Gastroesophageal sphincter (tissue), 4 donors: ENCODE measurements at regions not wholly inside any gene's neighbourhood (a gene's known extent, or its start where the extent isn't known, plus 50 kb on each side); places are given as distances from the start of the nearest gene placed in this dataset.

Source experiments
- ATAC-seq: fragments of 150-250 bp; one replicate; pipeline ENCODE4 v1.9.1; 2016; ENCODE audit warnings: mild to moderate bottlenecking, moderate library complexity
- H3K27ac ChIP-seq, 4 donors: fragments of 200-600 bp; sonication (generic) in 3 of 4; 1 replicate in 3 of 4; 2 replicates in 1 of 4; pipeline ENCODE4 v1.5.1; 2016 to 2019
- H3K27me3 ChIP-seq: fragments of 200-600 bp; sonication (generic); one replicate; pipeline ENCODE4 v1.5.1; 2019
- H3K36me3 ChIP-seq, 2 donors: fragments of 200-600 bp; sonication (generic); one replicate each; pipeline ENCODE4 v1.5.1; 2019; ENCODE audit warnings: control low read depth in 1 of 2
- H3K4me1 ChIP-seq, 3 donors: fragments of 200-600 bp; sonication (generic); 1 replicate in 2 of 3; 2 replicates in 1 of 3; pipeline ENCODE4 v1.5.1; 2016 to 2019; ENCODE audit warnings: control low read depth in 2 of 3
- H3K4me3 ChIP-seq, 2 donors: fragments of 200-600 bp; sonication (generic); one replicate each; pipeline ENCODE4 v1.5.1; 2019; ENCODE audit warnings: mild to moderate bottlenecking in 1 of 2, moderate library complexity in 1 of 2
- H3K9me3 ChIP-seq, 3 donors: fragments of 200-600 bp; sonication (generic); one replicate each; pipeline ENCODE4 v1.5.1; 2017 to 2019; ENCODE audit warnings: control low read depth in 2 of 3
- EP300 ChIP-seq: sonication (generic); formaldehyde crosslinking; IDR thresholded peaks from one replicate; pipeline ENCODE4 v1.6.1; 2017; ENCODE audit warnings: antibody characterized with exemption, mild to moderate bottlenecking
- POLR2A ChIP-seq, 2 donors: fragments of 450-650 bp; IDR thresholded peaks; one replicate each; pipeline ENCODE4 v1.6.1; 2017; ENCODE audit warnings: antibody characterized with exemption in 2 of 2, mild to moderate bottlenecking in 2 of 2, moderate library complexity in 1 of 2
- POLR2AphosphoS5 ChIP-seq: sonication (generic); formaldehyde crosslinking; IDR thresholded peaks from one replicate; pipeline ENCODE4 v1.6.1; 2017; ENCODE audit warnings: antibody characterized with exemption
- WGBS, 2 donors: methylation state at CpG; one replicate each; pipeline ENCODE4 v1.1.5; 2018; ENCODE audit warnings: low coverage in 1 of 2; 5-methylcytosine and 5-hydroxymethylcytosine counted together
- TF ChIP-seq, protein P1 (sequence below), 4 experiments: fragments of 200-600 bp in 2 of 4; fragments of 450-650 bp in 2 of 4; sonication (generic) in 1 of 4; IDR thresholded peaks; one replicate each; pipeline ENCODE4 v1.5.1; 2017 to 2019; ENCODE audit warnings: antibody characterized with exemption in 4 of 4, mild to moderate bottlenecking in 2 of 4, moderate library complexity in 2 of 4

DNA sequence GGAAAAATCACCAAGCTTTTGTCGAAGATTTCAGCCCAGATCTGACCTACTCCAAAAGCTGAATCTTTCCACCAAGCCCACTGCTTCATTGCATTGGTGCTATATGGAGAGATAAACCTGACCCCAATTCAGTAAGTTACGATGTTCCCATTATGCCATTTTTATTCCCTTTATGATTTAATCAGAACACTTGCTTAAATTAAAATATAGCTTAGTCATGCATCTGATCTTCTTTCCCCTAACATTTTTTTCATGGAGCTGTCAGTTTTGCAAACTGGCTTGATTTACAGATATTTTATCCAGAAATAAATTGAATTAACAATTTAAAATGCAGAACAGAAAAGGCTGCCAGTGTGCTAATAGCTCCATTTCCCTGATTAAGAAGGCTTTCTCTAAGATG, 503.5 kb upstream of the C1orf87 start:
- H3K27ac ChIP-seq = no peak overlapping the region
- 90 to 92% methylated on average over 2 of the region's 2 CpGs for WGBS, 2 donors
- TF ChIP-seq EP300 = no peak
- TF ChIP-seq POLR2A (IDR thresholded peaks at IDR 0.05) = no peak
- TF ChIP-seq, protein P1, sequence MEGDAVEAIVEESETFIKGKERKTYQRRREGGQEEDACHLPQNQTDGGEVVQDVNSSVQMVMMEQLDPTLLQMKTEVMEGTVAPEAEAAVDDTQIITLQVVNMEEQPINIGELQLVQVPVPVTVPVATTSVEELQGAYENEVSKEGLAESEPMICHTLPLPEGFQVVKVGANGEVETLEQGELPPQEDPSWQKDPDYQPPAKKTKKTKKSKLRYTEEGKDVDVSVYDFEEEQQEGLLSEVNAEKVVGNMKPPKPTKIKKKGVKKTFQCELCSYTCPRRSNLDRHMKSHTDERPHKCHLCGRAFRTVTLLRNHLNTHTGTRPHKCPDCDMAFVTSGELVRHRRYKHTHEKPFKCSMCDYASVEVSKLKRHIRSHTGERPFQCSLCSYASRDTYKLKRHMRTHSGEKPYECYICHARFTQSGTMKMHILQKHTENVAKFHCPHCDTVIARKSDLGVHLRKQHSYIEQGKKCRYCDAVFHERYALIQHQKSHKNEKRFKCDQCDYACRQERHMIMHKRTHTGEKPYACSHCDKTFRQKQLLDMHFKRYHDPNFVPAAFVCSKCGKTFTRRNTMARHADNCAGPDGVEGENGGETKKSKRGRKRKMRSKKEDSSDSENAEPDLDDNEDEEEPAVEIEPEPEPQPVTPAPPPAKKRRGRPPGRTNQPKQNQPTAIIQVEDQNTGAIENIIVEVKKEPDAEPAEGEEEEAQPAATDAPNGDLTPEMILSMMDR (IDR thresholded peaks at IDR 0.05) = no peak
- no peak for TF ChIP-seq POLR2AphosphoS5
- no peak for ATAC-seq
- H3K4me3 ChIP-seq = no peak overlapping the region
- no peaks in the 10 kb centered on the region for H3K27me3 ChIP-seq
- H3K4me1 ChIP-seq = peaks cover 0 to 11% (median 0%) of the 10 kb centered on the region in 3 donors
- no peaks in the 10 kb centered on the region for H3K9me3 ChIP-seq
- no peaks in the 10 kb centered on the region for H3K36me3 ChIP-seq

DNA sequence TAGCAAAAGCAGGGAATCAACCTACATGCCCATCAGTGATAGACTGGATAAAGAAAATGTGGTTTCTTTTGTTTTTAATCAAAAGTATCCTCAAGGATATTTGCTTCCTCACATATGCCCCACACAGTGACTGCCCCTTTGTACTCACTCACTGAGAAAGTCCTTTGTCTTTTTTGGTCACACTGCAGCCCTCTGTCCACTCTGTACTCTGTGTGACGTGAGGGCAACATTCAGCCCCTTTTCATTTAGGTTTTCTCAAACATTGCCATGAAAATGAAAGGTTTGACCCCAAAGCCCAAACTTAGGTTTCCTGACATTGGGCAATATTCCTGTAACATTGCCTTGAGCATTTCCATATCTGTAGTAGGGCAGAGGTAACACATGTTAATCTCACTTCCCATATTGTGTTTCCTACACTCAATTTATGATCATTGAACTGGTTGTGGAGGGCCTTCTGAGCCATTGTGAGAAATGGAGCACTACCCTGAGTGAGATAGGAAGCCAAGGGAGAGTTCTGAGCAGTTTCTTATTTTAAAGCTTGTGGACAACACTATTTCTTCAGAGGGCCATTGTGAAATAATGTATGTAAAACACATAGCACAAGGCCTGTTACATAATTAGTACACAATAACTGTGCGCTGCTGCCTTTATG, 501.9 kb upstream of the C1orf87 start:
- H3K4me3 ChIP-seq = no peak overlapping the region
- peaks cover 0 to 11% (median 0%) of the 10 kb centered on the region in 3 donors for H3K4me1 ChIP-seq
- no peak for ATAC-seq
- TF ChIP-seq, protein P1 (IDR thresholded peaks at IDR 0.05) = no peak
- TF ChIP-seq POLR2AphosphoS5 (no peak), EP300 (no peak), POLR2A (IDR thresholded peaks at IDR 0.05) (no peak)
- H3K27ac ChIP-seq = no peak overlapping the region
- no peaks in the 10 kb centered on the region for H3K9me3 ChIP-seq
- no peaks in the 10 kb centered on the region for H3K36me3 ChIP-seq
- 84 to 100% methylated on average over 2 of the region's 2 CpGs for WGBS, 2 donors
- no peaks in the 10 kb centered on the region for H3K27me3 ChIP-seq

DNA sequence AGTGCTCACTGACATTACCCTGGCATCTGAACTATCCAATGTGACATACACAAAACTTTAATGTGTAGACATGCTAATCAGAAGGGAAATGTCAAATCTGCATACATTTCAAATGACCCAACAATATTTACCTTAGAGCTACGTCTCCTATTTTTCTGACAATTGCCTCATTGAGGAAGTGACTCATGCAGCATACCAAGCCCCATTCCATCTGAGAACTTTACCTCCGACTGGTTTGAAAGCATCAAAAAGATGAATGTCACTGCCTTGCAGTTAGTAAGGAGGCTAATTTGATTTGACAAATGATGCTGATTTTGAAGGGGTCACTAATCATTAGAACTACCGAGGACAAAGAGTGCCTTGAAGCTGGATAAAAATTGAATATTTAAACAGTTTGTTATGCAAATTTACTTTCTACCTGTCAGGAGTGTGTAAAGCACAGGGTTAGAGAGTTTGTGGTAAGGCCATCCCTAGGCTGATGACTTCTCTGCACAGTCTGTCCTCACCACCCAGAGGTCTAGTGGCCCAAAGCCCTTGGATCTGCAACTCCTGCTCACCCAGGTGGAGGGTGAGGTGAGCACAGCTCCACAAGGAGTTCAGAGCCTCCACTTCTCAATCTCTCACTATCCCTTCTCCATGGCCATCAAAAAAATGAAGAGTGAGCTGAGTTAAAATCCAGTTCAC, 500.3 kb upstream of the C1orf87 start:
- TF ChIP-seq EP300 (no peak), POLR2A (IDR thresholded peaks at IDR 0.05) (no peak), POLR2AphosphoS5 (peak; percentile 40)
- TF ChIP-seq, protein P1 (IDR thresholded peaks at IDR 0.05) = no peak
- Histone ChIP-seq H3K27ac (no peak overlapping the region), H3K9me3 (no peaks in the 10 kb centered on the region), H3K4me3 (no peak overlapping the region), H3K36me3 (no peaks in the 10 kb centered on the region), H3K4me1 (peaks cover 0 to 11% (median 0%) of the 10 kb centered on the region in 3 donors), H3K27me3 (no peaks in the 10 kb centered on the region)
- 42 to 50% methylated on average over 3 of the region's 3 CpGs for WGBS, 2 donors
- no peak for ATAC-seq

DNA sequence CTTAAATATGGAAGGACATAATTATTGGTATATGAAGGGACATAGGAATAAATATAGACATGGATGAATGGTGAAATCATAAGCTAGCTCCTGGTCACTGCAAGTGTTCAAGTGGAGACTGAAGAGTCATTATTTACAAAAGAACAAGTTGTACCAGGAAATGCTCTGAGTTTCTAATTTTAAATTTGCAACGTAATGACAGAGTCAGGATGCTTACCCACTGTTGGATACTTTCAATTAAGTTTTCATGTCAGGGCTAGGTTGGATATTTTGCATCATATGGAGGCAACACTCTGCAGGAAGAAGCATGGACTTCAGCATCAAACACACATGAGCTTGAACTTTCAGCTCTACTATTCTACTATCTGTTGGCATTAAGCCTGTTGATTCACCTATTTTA, 499.6 kb upstream of the C1orf87 start:
- H3K27me3 ChIP-seq = no peaks in the 10 kb centered on the region
- no peaks in the 10 kb centered on the region for H3K36me3 ChIP-seq
- TF ChIP-seq POLR2AphosphoS5 = peak; percentile 68
- TF ChIP-seq POLR2A (IDR thresholded peaks at IDR 0.05) = no peak
- peak; percentile 28 for TF ChIP-seq EP300
- TF ChIP-seq, protein P1 (IDR thresholded peaks at IDR 0.05) = no peak
- ATAC-seq = no peak
- WGBS, 2 donors = 6 to 17% methylated on average over 1 of the region's 1 CpG
- H3K4me1 ChIP-seq = peaks cover 0 to 11% (median 0%) of the 10 kb centered on the region in 3 donors
- H3K27ac ChIP-seq = no peak overlapping the region
- H3K4me3 ChIP-seq = no peak overlapping the region
- no peaks in the 10 kb centered on the region for H3K9me3 ChIP-seq

DNA sequence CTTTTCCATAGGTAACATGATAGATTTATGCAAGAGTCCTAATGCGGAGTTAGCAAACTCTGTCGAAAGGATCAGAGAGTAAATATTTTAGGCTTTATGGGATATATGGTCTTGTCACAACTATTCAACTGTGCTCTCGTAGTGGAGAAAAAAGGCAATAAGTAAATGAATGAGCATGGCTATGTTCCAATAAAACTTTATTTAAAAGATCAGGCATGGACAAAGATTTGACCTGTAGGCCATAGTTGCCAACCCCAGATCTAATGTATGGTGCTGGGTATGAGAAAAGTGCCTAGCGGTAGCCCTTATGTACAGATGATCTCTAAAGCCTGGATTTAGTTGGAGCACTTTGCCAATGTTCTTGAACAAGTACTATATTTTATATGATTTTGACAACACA, 498.8 kb upstream of the C1orf87 start:
- 96 to 98% methylated on average over 4 of the region's 4 CpGs for WGBS, 2 donors
- no peaks in the 10 kb centered on the region for H3K36me3 ChIP-seq
- no peak for TF ChIP-seq EP300
- no peak for TF ChIP-seq POLR2A (IDR thresholded peaks at IDR 0.05)
- TF ChIP-seq POLR2AphosphoS5 = no peak
- TF ChIP-seq, protein P1 (IDR thresholded peaks at IDR 0.05) = no peak
- no peak overlapping the region for H3K4me3 ChIP-seq
- no peak for ATAC-seq
- peaks cover 0 to 11% (median 0%) of the 10 kb centered on the region in 3 donors for H3K4me1 ChIP-seq
- no peak overlapping the region for H3K27ac ChIP-seq
- H3K9me3 ChIP-seq = no peaks in the 10 kb centered on the region
- no peaks in the 10 kb centered on the region for H3K27me3 ChIP-seq
